Fibroblast of skin of scalp (primary cell): ENCODE measurements at regions not wholly inside any gene's neighbourhood (a gene's known extent, or its start where the extent isn't known, plus 50 kb on each side); places are given as distances from the start of the nearest gene placed in this dataset.
"Not testable (repeated sequence)": the region's sequence is repeated elsewhere in the genome, so short reads cannot be mapped to it uniquely, and the experiment has no call there.

Experiments
- DNase-seq: peaks from one replicate; pipeline ENCODE4 v3.0.0-alpha.2; 2013

DNA sequence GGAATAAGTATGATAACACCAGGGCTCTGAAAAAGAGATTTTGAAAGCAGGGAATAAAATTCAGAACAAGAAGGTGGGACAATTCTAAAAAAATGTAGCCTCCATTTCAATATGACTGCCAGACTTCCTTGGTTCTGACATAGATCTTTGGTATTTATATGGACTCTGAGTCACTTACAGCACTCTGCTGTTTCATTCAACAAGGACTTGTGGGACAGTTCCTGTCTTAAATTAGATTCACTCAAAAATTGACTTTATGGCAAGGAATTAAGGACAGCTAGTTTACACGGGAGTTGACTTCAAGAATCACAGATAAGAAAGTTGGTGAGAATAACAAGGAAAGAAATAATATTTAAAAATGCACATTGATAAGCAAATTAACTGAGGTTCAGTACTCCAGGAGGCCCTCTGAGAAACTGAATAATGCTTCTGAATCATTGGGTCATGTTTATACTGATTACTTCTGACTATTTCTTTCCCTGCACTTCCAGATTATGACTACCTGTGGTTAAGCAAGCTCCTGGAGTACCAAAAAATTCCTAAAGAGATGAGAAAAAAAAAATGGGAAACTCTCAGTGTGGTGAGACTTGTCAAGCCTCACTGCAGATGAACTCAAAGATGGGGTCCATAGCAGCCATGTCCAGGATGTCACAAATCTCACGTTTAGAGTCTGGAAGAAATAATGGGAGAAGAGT lies 828.3 kb upstream of the PIK3C3 start:
- peak; percentile 52 for DNase-seq

DNA sequence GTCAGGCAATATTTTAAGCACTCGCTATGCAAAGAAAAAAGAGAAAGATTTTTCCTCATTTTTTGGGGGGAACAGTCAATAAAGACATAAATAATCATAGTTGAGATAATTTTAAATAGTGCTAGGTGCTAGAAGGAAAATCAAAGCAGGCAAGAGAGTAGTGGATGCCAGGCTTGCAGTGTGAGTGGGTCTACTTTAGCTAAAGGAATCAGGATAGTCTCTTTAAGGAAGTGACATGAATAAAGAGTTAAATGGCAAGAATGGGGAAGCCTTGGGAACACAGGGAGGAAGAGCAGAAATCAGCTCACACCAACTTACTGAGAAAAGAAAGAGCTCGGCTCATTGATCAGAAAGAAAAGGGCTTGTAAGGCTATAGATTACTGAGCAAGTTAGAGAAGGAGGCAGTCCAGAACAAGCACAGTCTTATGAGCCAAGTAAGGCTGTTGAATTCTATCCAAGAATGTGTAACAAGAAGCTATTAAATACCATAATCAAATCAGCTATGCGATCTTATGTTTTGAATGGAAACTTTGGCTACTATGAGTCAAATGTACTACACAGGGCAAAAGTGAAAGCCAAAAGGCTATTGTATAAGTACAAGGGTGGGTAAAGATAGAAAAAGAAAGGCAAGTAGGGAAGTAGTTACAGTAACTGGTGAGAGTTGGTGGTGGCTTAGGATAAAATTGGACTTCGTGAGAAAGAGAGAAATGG lies 833.8 kb upstream of the PIK3C3 start:
- peak; percentile 61 for DNase-seq

DNA sequence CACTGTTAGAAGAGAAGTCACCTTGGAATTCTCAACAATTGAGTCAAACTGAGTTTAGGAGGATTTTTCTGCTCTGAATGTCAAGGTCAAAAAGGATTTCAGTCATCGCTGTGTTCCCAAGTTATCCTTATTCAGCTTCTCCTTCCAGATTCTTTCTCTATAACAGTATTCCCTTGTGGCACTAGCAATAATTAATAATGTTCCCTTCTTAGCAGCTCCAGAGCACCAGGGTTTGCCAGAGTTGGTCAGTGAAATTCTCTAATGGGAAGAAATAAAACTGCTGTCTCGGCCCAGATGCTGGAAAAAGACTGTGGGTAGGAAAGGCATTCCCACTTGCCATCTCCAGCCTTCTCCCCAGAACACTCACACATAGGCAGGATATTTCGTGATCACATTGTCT lies 836.0 kb upstream of the PIK3C3 start:
- DNase-seq: no peak

DNA sequence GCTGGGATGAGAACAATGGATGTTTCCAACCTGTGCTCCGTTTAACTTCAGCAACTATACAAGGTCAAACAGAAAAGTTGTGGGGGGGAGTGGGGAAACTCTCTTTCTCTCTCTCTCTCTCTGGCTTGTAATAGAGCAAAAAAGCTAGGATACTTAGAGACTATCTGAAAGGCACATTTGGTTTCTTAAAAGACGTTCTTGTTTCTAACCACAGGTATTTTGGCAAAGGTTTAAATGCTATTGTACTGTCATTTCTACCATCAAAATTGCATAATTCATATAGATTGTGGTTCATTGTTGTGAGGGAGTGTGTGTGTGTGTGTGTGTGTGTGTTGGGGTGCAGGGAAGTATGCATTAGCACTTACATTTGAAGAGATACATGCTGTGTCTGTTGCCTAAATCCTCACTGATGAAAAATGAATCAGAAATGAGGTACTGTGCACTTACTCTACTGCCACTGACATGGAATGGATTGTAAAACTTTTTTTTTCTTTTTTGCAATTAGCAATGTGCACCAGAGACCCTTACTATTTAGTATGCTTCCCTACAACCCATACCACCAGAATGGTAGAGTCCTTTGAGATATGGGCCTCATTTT lies 841.0 kb upstream of the PIK3C3 start:
- peak; percentile 46 for DNase-seq

DNA sequence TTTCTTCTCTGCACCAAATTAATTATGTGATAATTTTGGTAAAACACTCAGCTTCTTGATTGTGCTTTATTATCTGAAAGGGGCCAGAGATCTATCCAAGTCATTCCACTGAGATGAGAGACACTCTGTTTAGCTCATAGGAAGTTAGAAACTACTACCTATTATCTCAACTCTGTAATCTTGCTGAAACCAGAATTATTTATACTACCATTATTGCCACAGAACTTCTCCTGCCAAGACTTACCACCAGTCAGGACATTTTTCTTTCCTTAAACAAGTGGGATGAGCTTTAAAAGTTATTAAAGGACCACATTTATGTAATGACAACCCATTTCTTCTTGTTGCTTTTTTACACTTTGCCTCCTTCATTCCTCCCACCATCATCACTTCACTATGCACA lies 855.6 kb upstream of the PIK3C3 start:
- DNase-seq: no peak

DNA sequence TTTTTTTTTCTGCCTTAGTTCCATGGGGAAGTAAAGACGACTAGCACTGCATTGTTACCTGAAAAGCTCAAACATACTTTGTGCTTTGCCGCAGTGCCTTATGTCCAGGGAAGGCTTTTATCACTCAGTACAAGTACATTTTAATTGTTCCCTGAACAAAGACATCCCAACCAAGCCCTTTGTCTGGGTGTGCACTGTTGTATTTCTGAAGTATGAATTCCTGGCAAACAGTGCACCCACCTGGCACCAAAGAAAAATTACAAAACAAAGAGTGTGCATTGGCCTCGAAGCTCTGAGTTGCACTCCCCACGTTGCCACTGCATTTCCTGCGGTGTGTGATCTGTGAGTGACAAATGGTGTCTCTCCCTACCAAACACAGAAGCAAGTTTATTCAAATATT lies 858.5 kb upstream of the PIK3C3 start:
- DNase-seq: peak; percentile 19

DNA sequence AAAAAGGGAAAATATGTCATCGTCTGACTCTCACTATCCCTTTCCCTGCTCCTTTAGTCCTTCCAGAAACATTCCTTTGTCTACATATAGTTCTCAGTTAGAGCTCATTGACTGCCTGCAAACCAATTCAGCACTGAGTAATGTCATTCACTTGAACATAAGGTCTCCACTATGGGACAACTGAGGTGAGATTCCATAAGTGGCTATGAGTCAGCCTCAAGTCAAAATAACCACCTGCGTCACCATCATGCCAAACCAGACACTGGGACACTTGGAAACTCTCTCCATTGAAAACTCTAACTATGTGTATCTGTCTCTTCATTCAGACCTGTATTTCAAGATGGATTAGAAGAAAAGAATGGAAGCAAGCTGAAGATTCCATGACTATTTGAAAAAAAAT lies 878.0 kb upstream of the PIK3C3 start:
- DNase-seq: no peak

DNA sequence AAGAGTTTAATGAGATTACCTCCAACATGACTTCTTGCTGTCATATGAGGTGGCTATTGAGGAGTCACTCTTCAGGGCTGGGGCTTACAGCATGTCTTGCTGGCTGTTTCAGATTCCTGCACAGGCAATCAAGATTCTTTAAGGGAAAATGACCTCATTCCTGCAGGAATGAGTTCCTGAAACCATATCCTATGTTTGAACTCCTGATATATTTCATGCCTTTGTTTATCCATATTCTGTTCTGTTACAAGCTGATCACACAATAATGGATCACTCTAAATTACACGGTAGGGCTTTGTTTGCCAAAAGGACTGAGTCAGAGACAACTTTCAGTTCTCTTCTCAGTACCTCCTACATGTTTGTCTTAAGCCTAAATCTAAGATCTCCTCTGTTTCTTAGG lies 879.8 kb upstream of the PIK3C3 start:
- DNase-seq: peak; percentile 62

DNA sequence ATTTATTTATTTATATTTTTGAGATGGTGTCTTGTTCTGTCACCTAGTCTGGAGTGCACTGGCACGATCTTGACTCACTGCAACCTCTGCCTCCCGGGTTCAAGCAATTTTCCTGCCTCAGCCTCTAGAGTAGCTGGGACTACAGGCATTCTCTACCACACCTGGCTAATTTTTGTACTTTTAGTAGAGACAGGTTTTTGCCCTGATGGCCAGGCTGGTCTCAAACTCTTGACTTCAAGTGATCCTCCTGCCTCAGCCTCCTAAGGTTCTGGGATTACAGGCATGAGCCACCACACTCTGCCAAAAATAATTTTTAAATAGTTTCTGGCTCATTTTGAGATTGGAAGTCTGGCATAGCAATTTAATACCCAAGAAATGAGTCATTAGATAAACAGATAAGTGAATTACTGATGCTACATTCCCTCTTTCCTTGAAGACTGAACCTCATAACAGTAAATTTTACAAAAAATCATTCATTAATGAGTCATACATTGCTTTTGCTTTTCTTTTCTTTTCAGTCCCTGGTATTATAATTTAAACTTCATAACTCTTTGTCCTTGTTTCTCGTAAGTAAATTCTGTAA lies 881.6 kb upstream of the PIK3C3 start:
- DNase-seq: peak; percentile 71

DNA sequence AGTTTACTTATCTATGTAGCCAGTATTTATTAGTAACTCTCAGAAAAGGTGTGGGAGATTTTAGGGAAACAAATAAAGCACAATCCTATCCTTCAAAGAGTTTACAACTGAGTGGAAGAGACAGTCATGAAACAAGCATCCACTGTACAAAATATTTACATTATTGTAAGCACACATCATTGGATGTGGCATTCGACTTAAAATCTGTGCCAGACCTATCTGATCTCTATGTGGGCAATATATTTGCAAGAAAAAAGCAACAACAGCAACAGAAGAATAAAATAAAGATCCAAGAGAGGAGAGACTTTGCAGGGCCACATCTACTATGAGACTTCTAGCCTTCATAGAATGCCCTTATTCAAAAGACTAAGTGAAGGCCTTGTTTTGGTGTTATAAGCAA lies 882.1 kb upstream of the PIK3C3 start:
- no peak for DNase-seq

DNA sequence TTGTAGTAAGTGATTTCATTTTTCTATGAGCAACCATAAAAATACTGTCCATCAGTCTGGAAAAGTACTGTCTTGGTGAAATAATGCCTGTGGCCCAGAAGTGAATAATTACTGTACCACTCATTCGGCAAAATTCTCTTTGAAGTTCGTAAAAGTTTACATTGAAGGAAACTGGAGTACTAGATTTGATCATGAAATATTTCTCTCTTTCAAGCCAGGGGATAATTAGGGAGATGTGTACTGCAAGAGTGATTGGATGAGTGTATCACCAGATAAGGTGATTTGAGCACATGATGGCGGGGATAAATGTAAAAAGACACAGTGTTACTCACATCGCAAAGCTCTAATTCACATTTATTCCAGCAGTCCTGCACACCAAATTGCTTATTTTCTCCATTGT lies 883.2 kb upstream of the PIK3C3 start:
- DNase-seq: no peak

DNA sequence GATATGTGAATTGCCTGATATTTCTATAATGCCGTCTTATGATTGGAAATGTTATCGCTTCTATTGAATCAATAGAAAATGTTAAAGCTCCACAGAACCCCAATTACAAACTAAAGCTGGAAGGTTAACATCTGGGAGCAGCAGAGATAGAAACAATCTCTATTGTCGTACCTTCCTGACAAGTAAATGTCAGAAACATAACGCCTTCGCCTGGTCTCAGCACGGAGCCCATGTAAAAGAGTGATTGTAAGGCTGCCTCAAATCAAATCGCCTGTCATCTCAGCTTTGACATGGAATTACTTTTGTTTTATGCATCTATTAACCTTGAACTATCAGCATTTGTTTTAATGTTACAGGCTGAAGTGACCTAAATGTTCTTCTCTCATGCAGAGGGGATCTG lies 885.9 kb upstream of the PIK3C3 start:
- no peak for DNase-seq

DNA sequence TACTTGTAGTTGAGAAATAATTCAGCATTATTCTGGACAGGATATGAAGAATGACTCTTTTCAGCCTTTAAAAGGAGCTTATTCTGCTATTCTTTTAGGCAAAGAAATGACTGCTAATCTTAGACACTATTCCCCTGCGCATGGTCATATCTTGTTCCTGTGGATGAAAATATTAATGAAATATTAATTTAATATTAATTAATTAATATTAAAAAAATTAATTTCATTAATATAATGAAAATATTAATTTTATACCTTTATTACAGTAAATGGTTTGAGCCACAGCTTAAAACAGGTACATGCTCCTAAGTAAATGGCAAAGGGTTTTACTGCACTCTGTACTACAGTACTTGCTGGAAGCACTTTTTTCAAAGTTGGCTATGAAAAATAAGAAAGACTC lies 890.1 kb upstream of the PIK3C3 start:
- no peak for DNase-seq

DNA sequence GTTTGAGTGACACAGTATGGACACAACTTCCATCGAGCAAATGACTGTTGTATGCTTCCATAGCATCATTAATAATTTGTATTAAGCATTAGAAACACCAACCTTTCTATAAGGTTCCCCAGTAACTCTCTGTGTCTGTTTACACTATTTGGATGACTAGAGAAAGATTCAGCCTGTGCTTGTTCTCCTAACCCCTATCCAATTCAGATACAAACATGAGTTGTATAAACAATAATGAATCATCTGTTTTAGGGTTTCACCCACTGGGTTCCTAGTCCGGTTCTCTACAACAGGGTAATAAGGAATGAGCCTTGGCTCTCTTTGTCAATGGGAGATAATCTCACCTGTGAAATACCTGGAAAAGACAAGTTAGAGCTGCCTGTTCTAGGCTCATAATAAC lies 894.1 kb upstream of the PIK3C3 start:
- DNase-seq: no peak

DNA sequence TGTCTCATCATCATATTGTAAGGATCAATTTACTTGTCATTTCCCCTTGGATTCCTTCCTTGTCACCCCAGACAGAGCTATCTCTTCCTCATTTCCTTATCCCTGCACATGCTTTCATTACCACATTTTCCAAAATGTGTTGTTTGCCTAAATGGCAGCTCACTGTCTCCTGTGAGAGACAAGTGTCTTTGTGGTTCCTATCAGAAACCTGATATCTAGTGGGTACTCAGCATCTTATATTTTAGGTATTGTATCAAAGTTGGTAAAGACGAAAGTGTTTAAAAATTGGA lies 896.0 kb upstream of the PIK3C3 start:
- no peak for DNase-seq

DNA sequence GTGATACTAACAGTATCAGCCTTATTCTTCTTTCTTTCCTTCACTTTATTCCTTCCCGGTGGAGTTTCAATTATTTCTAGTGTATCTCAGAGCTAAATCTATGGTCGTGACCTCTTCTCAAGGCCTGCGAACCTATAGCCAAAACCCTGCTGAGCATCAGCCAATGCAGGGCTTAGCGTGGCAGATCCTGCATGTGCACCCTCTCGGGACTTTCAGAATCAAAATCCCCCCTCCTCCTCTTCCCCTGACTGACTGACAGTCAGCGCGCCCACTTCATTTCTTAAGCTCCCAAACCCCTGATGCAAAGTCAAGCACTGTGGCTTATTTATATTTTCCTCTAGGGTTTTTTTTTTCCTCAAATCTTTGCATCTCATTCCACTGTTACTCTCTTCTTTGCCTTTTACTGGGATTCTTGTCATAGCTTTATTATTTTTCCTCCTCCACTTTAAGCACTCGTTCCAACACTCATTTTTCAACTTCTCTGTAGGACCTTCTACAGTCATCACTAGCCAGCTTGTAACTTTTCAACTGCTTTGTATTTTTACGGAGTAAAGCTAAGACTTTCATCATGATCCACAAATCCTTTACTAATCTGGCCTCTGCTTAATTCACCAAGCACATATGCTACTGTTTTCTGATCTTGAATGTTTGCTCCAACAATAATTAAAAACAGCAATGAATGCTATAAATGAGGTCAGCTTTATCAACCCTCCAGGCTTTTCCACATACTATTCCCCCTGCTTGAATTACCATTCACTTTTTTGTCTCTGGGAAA lies 896.5 kb upstream of the PIK3C3 start:
- DNase-seq: no peak

DNA sequence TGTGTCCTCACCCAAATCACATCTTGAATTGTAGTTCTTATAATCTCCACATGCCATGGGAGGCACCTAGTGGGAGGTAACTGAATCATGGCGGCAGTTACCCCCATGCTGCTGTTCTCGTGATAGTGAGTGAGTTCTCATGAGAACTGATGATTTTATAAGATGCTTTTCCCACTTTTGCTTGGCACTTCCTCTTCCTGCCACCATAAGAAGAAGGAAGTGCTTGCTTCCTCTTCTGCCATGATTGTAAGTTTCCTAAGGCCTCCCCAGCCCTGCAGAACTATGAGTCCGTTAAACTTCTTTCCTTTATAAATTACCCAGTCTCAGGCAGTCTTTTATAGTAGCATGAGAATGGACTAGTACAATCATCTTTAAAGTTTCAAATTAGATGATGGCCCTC lies 902.4 kb upstream of the PIK3C3 start:
- no peak for DNase-seq

DNA sequence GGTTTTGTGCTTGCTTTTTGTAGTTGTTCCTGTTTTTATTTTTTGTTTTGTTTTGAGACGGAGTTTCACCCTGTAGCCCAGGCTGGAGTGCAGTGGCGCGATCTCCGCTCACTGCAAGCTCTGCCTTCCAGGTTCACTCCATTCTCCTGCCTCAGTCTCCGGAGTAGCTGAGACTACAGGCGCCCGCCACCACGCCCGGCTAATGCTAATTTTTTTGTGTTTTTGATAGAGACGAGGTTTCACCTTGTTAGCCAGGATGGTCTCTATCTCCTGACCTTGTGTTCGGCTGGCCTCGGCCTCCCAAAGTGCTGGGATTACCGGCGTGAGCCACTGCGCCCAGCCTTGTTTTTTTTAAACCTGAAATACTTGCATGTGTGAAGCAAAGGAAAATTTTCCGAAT lies 908.8 kb upstream of the PIK3C3 start:
- not testable (repeated sequence) for DNase-seq

DNA sequence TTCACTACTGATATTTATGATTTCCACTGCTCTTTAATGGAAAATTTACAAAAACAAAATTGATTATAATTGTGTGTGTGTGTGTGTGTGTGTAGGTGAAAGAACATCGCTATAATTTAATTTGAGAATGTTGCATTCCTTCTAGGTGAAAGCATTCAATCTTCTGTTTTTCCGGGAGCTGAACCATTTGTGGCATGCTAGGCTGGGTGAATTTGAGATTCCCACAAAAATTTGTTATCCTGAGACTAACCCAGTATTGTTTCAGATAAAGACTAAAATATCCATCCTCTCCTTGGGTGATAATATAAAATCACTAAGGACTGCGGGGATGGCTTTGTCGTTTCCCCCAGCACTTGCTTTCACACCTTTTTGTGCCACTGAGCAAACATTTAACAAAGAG lies 911.2 kb upstream of the PIK3C3 start:
- DNase-seq: no peak

DNA sequence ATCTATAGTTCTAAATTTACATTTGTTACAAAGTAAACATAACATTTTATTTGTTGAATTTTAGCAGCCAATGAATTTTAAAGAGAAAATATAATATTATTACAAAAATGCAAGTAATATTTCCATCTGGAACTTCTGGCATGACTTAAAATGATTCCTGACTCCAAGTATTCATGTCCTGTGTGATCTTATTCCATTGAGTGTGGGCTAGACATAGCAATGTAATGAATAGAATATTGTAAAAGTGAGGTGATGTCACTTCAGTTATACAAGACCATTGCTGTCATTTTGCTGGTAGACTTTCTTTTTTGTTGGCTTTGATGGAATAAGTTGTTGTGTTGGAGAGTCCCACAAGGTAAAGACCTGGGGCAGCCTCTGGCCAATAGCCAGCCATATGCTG lies 912.2 kb upstream of the PIK3C3 start:
- DNase-seq: no peak

DNA sequence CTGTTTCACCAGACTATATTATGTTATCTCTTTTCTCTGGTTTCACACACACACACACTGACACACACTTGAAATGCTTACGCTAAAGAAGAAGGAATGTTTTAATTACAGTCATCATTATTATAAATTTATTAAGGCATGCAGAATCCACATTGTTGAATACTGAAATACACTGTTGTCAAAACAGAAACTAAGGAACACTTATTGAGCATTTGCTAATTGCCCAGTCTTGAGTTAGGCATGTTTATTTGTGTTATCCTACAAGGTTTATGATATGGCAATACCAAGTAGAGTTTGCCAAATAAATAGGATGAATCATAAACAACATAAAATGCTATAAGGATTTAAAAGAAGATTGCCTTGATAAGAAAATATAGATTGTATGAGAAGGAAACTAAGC lies 917.0 kb upstream of the PIK3C3 start:
- DNase-seq: no peak

DNA sequence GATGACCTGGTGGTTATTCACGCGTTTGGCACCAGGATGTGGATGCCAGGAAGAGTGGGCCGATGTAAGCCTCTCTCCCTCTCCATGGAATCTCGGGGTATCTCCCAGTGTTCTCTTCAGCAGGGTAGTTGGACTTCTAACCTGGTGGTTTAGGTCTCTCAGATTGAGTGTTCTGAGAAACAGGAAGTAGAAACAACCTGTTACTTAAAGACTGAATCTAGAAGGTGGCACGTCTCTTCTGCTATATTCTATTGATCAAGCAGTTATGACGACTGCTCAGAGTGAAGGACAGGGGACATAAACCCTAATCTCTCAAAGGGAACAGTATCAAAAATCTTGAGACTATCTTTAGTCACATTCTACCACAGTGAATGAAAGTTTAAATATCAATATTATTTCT lies 918.7 kb upstream of the PIK3C3 start:
- DNase-seq: no peak

DNA sequence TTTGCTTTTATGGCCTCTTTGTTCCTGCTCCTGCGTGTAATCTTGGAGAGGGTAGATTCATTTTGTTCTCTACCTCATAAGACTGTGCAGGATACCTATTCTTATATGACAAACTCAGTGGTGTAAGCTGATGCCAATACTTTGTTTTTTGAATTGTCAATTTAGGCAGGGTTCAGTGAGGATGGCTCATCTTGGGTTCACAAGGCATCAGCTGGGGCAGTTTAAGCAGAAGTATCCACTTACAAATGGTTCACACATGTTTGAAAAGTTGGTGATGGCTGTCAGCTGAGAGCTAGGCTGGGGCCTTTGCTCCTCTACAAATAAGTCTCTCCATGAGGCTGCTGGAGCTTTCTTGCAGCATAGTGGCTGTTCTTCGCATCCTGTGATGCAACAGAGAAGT lies 920.6 kb upstream of the PIK3C3 start:
- no peak for DNase-seq
